GM18909 (cell line): ENCODE measurements at regions not wholly inside any gene's neighbourhood (a gene's known extent, or its start where the extent isn't known, plus 50 kb on each side); places are given as distances from the start of the nearest gene placed in this dataset.

Experiments
- ATAC-seq: cut with Tn5 transposase; IDR thresholded peaks from one replicate; pipeline ENCODE4 v1.9.1; 2021; ENCODE audit warnings: mild to moderate bottlenecking; ENCODE audit not compliant: unreplicated experiment, poor library complexity

DNA sequence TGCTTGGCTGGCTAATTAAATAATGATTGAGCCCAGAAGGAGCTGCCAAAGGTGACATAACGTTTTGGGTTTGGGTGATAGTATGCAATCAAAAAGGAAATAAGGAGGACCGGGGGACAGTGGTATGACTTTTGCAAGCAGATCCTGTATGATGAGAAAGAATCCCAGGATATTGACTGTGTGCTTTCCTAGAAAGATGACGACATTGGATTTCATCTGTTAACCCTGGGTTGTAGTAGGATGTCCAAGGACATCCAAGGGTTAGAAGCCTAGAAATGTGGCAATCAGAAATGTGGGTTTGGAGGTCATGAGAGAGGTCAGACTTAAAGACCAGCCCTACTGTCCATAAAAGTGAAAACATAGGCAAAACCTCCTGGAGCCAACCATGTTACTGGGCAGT, 50.3 kb upstream of the HMHB1 start:
- ATAC-seq: no peak

DNA sequence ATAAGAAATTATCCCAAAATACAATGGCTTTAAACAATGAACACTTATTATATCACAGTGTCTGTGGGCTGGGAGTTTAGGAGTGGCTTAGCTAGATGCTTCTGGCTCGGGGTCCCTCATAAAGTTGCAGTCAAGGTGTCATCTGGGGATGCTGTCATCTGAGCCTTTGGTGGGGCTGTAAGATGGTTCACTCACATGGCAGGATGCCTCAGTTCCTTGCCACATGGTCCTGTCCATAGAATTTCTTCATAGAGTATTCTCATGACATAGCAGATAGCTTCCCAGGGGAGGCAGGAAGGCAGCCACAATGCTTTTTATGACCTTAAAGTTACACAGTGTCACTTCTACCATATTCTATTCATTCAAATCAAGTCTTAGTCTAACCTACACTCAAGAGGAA, 51.2 kb upstream of the HMHB1 start:
- no peak for ATAC-seq

DNA sequence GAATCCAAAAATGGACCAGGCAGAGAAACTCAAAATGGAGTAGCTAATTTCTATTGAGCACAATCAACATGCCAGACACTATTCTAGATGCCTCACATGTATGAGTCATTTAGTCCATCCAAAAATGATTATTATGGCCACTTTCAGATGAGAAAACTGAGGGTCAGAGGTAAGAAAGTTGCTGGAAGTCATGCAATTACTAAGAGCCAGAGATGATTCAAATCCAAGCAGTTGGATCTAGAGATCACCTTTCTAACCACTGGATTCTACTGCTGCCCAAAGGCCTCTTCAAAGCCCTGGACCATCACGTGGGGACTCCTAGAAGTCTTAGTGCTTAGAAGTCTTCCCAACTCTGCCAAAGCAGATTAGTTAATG, 51.8 kb upstream of the HMHB1 start:
- peak; percentile 47 for ATAC-seq

DNA sequence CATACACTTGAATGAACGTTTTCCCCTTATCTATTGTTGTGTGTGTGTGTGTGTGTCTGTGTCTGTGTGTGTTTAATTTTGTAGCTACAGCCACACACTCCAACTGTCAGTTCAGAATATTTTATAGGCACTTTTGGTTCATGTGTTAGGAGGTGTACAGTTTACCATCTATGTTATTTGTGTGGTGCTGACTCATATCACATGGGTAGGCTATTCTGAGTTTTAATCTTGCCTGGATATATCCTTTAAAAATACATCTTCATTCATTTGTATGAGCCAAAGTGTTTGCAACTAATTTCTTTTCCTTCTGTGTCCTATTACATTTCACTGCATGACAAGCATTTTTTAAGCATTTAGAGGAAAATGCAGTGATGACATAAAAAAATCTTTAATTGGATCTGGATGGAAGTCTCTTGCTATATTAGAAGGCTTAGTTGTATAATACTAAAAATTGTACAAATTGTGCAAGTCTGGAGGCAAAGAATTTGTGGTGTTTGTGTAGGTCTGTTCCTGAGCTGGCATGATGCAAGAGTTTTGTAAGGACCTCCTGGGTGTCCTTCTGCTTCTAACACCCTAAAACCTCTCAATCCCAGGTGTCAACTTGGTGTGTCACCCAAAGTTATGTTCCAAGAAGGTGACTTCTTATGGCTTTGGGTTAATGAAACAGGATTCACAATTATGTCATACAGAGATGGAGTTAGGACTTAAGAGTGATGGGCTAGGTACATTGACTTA, 52.4 kb upstream of the HMHB1 start:
- ATAC-seq: no peak

DNA sequence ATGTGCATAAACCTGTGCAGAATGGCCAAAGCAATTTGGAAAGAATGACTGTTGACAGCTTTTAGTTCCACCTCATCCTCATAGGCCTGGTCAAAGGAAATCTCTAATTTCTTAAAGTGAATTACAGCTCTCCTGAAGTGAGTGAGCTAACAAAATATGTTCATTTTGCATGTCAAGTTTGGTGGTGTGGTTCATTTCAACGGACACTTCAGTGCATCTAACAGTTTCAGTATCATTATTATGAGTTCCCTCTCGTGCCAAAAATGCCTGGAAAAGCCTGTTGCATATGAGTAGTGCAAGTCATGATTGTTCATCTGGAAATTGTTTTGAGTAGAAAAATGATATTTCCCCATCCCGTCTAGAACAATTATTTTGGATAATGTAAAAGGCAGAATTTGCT, 53.2 kb upstream of the HMHB1 start:
- ATAC-seq: peak; percentile 81

DNA sequence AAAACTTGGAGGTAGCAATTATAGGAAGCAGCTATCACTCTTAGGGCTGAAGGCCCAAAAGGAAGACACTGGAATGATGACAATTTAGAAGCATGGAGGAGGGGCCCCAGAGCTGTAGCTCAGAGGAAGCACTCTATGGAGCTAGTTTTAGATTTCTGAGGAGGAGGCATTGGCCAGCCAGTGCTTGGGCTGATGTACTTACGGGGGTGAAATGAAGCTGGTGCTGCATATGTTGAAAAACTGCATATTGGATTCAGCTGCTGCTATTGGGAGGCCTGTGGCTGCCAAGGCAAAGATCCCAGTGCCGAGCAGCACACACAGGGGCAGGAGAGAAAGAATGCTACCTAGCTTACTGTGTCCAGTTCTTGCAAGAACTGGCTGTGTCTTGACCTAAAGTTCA, 53.9 kb upstream of the HMHB1 start:
- ATAC-seq: no peak

DNA sequence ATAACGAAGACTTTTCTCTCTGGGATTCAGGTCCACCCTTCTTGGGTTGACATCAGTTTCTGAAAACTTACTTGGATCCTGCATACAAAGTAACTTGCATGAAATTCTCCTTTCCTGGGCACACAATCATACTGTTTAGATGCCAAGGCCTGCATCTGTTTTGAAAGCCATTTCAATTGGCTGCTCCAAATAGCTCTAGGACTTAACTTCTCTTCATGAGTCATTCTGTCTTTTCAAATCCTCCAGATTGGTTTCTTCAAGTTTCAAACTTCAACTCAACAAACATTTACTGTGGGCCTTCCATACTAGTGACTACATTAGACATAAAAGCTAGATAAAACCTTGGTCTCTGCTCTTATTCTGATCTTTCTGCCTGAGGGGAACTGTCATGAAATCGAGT, 54.8 kb upstream of the HMHB1 start:
- no peak for ATAC-seq

DNA sequence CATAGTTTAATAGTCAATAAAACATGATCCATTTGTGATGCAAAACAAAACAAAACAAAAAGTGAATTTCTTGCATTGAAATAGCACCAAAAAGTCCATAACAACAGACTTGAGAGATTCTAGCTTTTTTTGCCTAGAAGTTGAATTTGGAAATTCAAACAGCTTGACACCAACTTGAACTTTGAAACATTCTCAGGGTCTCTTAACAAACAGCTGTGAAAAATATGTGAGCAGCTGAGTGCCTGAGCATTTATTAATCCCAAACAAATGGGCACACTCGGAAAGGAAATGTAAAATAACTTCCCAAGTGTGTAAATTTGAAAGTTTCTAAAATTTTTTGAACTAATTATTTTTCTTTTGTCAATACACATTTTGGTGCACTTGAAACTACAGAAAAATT, 56.0 kb upstream of the HMHB1 start:
- no peak for ATAC-seq

DNA sequence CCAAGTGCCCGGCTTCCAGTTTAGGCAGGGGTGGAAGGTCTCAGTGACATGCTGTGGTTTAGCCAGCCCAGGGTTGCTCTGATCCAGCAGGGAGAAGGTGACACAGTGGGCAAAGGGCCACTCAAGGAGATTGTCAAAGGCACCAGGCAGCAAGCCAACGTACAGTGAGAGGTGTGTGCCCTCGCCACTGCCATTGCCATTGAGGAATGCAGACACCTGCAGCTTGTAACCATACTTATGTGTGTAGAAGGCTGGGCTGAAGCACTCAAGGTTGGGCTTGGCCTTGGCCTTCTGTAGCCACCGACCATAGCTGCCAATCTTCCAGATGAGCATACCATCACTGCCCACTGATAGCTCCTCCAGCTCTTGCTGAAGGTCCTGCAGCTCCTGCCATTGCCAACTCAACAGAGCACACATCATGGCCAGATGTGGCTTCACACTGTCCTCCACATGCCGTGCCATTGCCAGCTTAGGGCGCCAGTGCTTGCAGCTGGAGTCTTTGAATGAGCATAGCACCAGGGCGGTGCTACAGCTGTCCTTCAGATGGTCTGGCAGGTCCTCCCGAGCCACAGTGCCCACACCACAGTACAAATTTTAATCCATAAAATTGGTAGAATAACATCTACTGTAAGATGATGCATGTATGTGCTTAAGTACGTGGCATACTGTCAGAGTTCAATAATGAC, 59.7 kb upstream of the HMHB1 start:
- no peak for ATAC-seq

DNA sequence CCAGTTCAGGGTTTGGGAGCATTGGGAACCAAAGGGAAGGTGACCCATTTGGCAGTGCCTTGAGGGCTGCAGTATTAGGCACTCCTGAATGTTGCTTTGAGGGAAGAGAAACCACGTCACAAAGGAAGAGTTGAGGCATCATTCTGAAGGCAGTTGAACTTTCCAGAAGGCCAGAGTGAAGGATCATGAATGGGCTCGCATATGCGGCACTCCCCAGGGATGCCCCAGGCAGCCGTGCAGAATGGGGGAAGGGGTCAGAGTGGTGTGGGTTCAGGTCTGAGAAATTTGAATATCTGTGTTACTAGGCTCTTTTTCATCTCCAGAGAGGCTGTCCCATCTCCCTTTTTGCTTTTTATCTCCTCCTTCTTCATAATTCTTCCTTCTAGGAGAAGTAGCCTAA, 60.6 kb upstream of the HMHB1 start:
- ATAC-seq: no peak

DNA sequence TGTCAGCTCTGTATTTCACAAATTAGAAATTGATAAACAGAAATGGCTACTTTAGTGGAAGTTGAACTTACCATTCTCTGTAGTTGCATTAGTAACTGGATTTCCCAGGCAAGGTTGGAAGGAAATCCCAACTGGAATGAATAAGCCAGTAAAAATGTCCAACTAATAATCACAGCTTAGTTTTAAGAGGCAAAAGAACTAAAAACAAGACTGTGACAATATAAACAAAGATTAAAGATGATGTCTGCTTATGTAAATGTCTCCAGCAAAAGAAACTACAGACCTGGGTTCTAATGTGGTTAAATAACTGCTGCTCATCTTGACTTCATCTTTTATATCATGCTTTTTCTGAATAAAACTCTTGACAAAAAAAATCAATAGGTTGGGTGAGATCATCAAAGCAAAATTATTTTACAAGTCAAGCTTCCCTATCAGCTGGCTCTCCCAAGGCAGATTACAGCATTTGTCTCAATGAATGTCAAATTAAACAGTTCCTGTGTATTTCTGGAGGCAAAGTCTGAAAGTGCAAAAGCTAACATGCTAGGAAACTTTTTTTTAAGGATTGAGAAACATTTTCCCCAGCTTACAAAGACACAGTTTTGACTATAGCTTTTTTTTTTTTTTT, 62.3 kb upstream of the HMHB1 start:
- ATAC-seq: no peak

DNA sequence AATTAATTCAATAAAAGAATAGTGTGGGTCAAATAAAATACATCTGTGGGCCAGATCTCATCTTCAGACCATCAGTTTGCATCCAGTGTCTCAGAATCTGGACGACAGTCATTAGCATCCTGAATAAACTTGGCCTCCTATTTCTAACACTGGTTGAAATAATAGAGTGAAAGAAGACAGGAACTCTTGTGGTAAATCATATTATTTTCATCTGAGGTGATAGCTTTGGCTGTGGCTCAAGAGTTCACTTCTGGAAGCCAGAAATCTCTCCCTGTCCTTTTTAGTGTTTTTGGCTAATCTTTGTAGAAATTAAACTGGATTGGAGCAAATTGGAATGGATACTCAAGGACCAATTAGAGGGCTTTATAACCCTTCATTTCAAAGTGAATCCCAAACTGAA, 63.4 kb upstream of the HMHB1 start:
- no peak for ATAC-seq

DNA sequence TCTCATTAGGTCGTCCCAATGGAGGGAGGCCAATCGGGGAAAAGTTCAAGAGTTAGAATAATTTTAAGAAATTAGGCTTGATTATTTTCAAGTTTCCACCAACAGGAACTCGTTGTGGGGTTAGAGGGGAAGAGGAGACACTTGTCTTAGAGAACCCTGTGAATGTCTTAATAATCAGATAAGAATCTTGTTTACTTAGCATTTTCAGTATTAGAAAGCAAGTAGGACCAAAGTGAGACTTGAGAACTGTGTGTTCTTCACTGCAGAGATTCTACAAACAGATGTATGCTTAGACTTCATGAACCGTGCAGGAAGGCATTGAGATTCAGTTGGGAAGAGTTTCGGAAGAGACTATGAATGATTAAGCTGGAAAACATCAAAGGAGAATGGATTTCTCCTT, 69.0 kb upstream of the HMHB1 start:
- ATAC-seq: no peak

DNA sequence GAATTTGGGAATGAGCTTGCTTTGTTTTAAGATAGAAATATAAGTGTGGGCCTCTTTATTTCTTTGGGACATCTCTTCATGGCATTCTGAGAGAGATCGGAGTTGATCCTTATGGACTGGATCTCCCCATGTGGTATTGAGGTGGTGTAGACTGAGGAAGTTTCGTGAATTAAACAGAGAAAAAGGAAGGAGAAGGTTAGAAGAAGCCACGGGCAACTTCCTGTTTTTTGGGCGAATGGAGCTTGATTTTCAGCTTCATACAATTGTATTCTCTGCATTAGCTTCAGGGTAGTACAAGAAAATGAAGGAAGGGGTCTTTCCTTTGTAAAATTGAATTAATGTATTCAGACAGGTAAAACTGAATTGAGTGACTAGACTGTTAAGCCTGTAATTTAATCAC, 70.5 kb upstream of the HMHB1 start:
- no peak for ATAC-seq

DNA sequence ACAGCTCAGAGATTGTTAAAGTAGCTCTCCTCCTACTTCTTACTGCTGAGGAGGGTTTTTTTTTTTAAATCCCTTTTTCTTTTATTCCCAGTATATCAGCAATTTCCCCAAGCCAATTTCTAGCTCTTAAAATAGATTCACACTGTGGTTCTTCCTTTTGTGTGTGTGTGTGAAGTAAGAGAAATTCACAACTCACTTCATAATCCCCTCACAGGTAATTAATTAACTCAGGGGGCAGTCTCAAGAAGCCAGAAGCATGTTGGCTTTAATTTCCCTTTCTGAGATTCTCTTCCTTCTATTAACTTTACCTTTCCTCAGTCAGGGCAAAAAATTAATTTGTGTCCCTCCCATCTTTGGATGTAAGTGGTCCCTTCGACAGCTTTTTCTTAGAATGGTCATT, 71.0 kb upstream of the HMHB1 start:
- ATAC-seq: no peak

DNA sequence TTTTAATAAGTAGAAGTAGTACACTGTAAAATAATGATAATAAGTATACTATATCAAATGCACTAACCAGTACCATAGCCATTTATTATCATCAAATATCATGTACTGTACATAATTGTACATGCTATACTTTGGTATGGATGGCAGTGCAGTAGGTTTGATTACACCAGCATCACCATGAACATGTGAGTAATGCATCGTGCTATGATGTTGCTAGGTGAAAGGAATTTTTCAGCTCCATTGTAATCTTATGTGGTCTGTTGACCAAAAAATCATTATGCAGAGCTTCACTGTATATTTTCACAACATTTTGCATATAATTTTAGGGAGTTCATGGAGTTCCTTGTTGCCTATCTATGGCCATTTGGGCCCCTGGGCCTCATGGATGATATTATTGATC, 72.2 kb upstream of the HMHB1 start:
- no peak for ATAC-seq

DNA sequence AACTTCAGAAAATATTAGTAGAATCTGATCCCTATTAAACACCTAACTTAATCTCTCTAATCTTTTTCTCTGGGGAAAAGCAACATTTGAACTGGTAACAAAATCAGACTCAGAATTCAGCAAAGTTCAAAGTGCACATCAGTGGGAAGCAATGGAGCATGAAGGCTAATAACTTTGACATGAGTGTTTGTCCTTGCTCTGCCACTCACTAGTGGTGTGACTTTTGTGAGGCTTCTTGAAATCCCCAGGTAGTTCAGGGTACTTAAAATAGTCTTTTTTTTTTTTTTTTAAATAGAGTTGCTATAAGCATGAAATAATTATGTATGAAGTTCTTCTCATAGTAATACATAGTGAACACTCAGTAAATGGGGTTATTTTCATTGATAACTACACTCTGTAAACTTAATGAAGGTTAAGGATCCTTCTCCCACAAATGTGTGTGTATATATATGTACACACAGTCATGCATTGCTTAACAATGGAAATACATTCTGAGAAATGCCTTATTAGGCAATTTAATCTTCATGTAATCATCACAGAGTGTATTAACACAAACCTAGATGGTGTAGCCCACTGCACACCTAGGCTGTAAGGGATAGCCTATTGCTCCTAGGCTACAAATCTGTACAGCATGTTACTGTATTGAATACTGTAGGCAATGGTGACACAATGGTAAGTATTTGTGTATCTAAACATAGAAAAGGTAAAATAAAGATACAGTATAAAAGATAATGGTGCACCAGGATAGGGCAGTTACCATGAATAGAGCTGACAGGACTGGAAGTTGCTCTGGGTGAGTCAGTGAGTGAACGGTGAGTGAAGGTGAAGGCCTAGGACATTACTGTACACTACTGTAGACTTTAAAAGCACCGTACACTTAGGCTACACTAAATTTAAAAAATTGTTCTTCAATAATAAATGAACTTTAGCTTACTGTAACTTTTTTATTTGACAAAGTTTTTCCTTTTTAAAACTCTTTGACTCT, 73.3 kb upstream of the HMHB1 start:
- no peak for ATAC-seq

DNA sequence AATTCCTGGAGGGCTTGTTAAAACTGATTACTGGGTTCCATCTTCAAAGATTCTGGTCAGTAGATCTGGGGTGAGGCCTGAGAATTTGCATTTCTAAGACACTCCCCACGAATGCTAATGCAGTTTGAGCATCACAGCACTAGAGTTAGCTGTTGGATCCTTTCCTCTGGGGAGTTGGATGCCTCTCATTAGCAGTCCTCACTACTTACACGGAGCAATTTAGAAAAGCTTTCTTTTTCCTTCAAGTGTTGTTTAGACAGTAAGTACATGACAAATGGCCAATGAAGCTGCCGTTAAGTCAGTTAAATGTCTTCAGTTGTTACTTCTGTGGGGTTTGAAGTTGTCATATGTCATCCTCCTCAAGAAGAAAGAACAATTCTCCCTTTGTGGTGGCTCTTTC, 74.9 kb upstream of the HMHB1 start:
- ATAC-seq: no peak

DNA sequence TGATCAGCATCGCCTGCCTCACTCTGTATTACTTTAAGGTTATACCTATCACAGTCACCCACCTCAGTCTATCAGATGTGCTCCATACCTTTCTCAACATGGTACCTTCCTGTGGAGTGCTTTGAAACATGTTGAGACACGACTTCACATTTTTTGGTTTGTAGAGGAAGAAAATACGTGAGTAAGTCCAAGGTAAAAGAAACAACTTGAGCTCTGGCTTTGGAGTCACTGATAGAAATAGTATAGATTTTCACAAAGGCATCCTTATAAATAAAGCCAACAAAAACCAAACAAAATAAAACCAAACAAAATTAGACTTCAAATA, 77.5 kb upstream of the HMHB1 start:
- ATAC-seq: no peak

DNA sequence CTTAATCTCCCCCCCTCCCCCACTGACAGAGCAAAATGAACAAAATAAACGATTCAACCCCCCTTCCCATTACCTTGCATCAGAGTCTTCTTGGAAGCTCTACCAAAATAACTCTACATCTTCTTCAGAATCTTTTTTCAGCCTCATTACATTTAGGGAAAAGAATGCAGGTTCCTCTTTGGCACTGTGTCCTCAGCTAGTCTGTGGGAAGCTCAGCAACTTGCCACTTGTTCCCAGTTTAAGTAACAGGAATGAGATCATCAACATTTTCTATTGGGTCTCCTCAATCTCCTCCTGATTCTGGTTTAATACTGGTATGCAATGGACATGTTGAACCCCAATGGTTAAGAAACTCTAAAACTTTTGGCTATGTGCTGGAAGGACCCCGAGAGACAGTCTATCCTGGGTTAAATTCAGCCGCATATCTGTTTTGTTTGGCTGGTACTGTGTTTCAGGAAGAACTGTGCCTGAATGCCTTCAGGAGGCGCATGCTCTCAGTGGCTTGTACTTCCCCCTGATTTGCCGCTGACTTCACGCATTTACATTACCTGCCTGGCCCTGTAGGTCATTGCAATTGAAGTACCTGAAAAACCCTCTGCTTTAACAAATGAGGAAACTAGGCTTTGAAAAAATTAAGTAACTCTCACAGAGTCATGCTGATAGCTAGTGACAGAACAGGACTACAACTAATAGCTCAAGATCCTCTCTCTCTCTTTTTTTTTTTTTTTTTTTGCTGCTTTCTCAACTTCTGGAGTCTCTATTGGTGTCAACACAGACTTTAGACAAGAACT, 78.1 kb upstream of the HMHB1 start:
- ATAC-seq: no peak
